ENCODE measurements at regions not wholly inside any gene's neighbourhood (a gene's known extent, or its start where the extent isn't known, plus 50 kb on each side); places are given as distances from the start of the nearest gene placed in this dataset.

- TF ChIP-seq EZH2 (IDR thresholded peaks at IDR 0.05; ENCODE audit: borderline replicate concordance, low read depth, low read length, poor library complexity, severe bottlenecking) (no peak), CTCF (conservative IDR thresholded peaks at IDR 0.05; ENCODE audit: low read depth, low read length) (no peak)
- BruUV-seq (replicated peaks): no TSS peak
- intact Hi-C loops (cut with micrococcal nuclease; ENCODE audit: unreplicated experiment): no loop called here
- ChIA-PET POLR2A (ENCODE audit: low non-redundant PET) (no interaction called here), CTCF (no interaction called here)
- Histone ChIP-seq H3K27ac (ENCODE audit: low read depth, low read length, poor library complexity, severe bottlenecking) (no peak overlapping the region), H3K4me3 (ENCODE audit: low read depth, low read length, poor library complexity, severe bottlenecking) (no peak overlapping the region), H3K9me3 (ENCODE audit: low read depth, low read length, poor library complexity, severe bottlenecking) (no peaks in the 10 kb centered on the region), H3K4me1 (ENCODE audit: insufficient read depth, low read length, poor library complexity, severe bottlenecking) (no peaks in the 10 kb centered on the region), H3K27me3 (replicated peaks; ENCODE audit: insufficient read depth, low read depth, low read length, poor library complexity) (no peaks in the 10 kb centered on the region), H3K36me3 (ENCODE audit: insufficient read depth, low read length, poor library complexity, severe bottlenecking) (no peaks in the 10 kb centered on the region)
- no peak for DNase-seq (ENCODE audit: low spot score)
Observed at GRCh38 chr6:84554074-84554473, 210.3 kb downstream of the TBX18 start.

- BruUV-seq (replicated peaks): no TSS peak
- ChIA-PET CTCF (no interaction called here), POLR2A (ENCODE audit: low non-redundant PET) (no interaction called here)
- H3K4me1 ChIP-seq (ENCODE audit: insufficient read depth, low read length, poor library complexity, severe bottlenecking): no peaks in the 10 kb centered on the region
- intact Hi-C loops (cut with micrococcal nuclease; ENCODE audit: unreplicated experiment): no loop called here
- TF ChIP-seq EZH2 (IDR thresholded peaks at IDR 0.05; ENCODE audit: borderline replicate concordance, low read depth, low read length, poor library complexity, severe bottlenecking): no peak
- no peak for TF ChIP-seq CTCF (conservative IDR thresholded peaks at IDR 0.05; ENCODE audit: low read depth, low read length)
- no peak overlapping the region for H3K27ac ChIP-seq (ENCODE audit: low read depth, low read length, poor library complexity, severe bottlenecking)
- no peaks in the 10 kb centered on the region for H3K9me3 ChIP-seq (ENCODE audit: low read depth, low read length, poor library complexity, severe bottlenecking)
- no peak for DNase-seq (ENCODE audit: low spot score)
- H3K27me3 ChIP-seq (replicated peaks; ENCODE audit: insufficient read depth, low read depth, low read length, poor library complexity): no peaks in the 10 kb centered on the region
- H3K36me3 ChIP-seq (ENCODE audit: insufficient read depth, low read length, poor library complexity, severe bottlenecking): no peaks in the 10 kb centered on the region
- H3K4me3 ChIP-seq (ENCODE audit: low read depth, low read length, poor library complexity, severe bottlenecking): no peak overlapping the region
Observed at GRCh38 chr6:84553527-84553926, 210.9 kb downstream of the TBX18 start.

GRCh38 chr6:84551797-84552196 is 212.6 kb downstream of the TBX18 start:
- POLR2A ChIA-PET (ENCODE audit: low non-redundant PET): no interaction called here
- CTCF ChIA-PET: no interaction called here
- H3K27ac ChIP-seq (ENCODE audit: low read depth, low read length, poor library complexity, severe bottlenecking): no peak overlapping the region
- no peaks in the 10 kb centered on the region for H3K9me3 ChIP-seq (ENCODE audit: low read depth, low read length, poor library complexity, severe bottlenecking)
- no peak overlapping the region for H3K4me3 ChIP-seq (ENCODE audit: low read depth, low read length, poor library complexity, severe bottlenecking)
- H3K27me3 ChIP-seq (replicated peaks; ENCODE audit: insufficient read depth, low read depth, low read length, poor library complexity): no peaks in the 10 kb centered on the region
- no peaks in the 10 kb centered on the region for H3K4me1 ChIP-seq (ENCODE audit: insufficient read depth, low read length, poor library complexity, severe bottlenecking)
- H3K36me3 ChIP-seq (ENCODE audit: insufficient read depth, low read length, poor library complexity, severe bottlenecking): no peaks in the 10 kb centered on the region
- intact Hi-C loops (cut with micrococcal nuclease; ENCODE audit: unreplicated experiment): no loop called here
- no TSS peak for BruUV-seq (replicated peaks)
- no peak for TF ChIP-seq CTCF (conservative IDR thresholded peaks at IDR 0.05; ENCODE audit: low read depth, low read length)
- TF ChIP-seq EZH2 (IDR thresholded peaks at IDR 0.05; ENCODE audit: borderline replicate concordance, low read depth, low read length, poor library complexity, severe bottlenecking): no peak
- no peak for DNase-seq (ENCODE audit: low spot score)

Measured in A673 (cell line).